ENCODE measurements at regions not wholly inside any gene's neighbourhood (a gene's known extent, or its start where the extent isn't known, plus 50 kb on each side); places are given as distances from the start of the nearest gene placed in this dataset.
"Not testable (repeated sequence)": the region's sequence is repeated elsewhere in the genome, so short reads cannot be mapped to it uniquely, and the experiment has no call there.

- no peak for DNase-seq (ENCODE audit: low read depth, low spot score)
These were observed 819.2 kb upstream of the EEF2KMT start for GRCh38 chr16:5916711-5917191.

- DNase-seq (ENCODE audit: low read depth, low spot score): no peak
These were observed 813.6 kb upstream of the EEF2KMT start for GRCh38 chr16:5911241-5911640.

GRCh38 chr16:5909556-5909955 lies 812.0 kb upstream of the EEF2KMT start:
- DNase-seq (ENCODE audit: low read depth, low spot score): not testable (repeated sequence)

GRCh38 chr16:5907544-5907943 lies 809.9 kb upstream of the EEF2KMT start:
- no peak for DNase-seq (ENCODE audit: low read depth, low spot score)

- DNase-seq (ENCODE audit: low read depth, low spot score): no peak
These were observed 808.8 kb upstream of the EEF2KMT start for GRCh38 chr16:5906351-5906750.

- DNase-seq (ENCODE audit: low read depth, low spot score): no peak
These were observed 808.3 kb upstream of the EEF2KMT start for GRCh38 chr16:5905935-5906334.

GRCh38 chr16:5903832-5904231 lies 806.2 kb upstream of the EEF2KMT start:
- no peak for DNase-seq (ENCODE audit: low read depth, low spot score)

- no peak for DNase-seq (ENCODE audit: low read depth, low spot score)
These were observed 805.6 kb upstream of the EEF2KMT start for GRCh38 chr16:5903153-5903552.

- no peak for DNase-seq (ENCODE audit: low read depth, low spot score)
These were observed 802.5 kb upstream of the EEF2KMT start for GRCh38 chr16:5900046-5900445.

- DNase-seq (ENCODE audit: low read depth, low spot score): no peak
These were observed 798.4 kb upstream of the EEF2KMT start for GRCh38 chr16:5895976-5896375.

GRCh38 chr16:5895137-5895536 lies 797.5 kb upstream of the EEF2KMT start:
- DNase-seq (ENCODE audit: low read depth, low spot score): no peak

- DNase-seq (ENCODE audit: low read depth, low spot score): no peak
These were observed 793.7 kb upstream of the EEF2KMT start for GRCh38 chr16:5891296-5891695.

- DNase-seq (ENCODE audit: low read depth, low spot score): no peak
These were observed 787.9 kb upstream of the EEF2KMT start for GRCh38 chr16:5885521-5885920.

- DNase-seq (ENCODE audit: low read depth, low spot score): no peak
These were observed 787.4 kb upstream of the EEF2KMT start for GRCh38 chr16:5884996-5885395.

- no peak for DNase-seq (ENCODE audit: low read depth, low spot score)
These were observed 786.7 kb upstream of the EEF2KMT start for GRCh38 chr16:5884339-5884738.

- DNase-seq (ENCODE audit: low read depth, low spot score): no peak
These were observed 784.6 kb upstream of the EEF2KMT start for GRCh38 chr16:5882087-5882640.

- DNase-seq (ENCODE audit: low read depth, low spot score): no peak
These were observed 777.8 kb upstream of the EEF2KMT start for GRCh38 chr16:5875416-5875815.

GRCh38 chr16:5874899-5875298 lies 777.3 kb upstream of the EEF2KMT start:
- no peak for DNase-seq (ENCODE audit: low read depth, low spot score)

- no peak for DNase-seq (ENCODE audit: low read depth, low spot score)
These were observed 775.6 kb upstream of the EEF2KMT start for GRCh38 chr16:5873221-5873620.

GRCh38 chr16:5870886-5871691 lies 773.5 kb upstream of the EEF2KMT start:
- no peak for DNase-seq (ENCODE audit: low read depth, low spot score)

GRCh38 chr16:5867250-5867649 lies 769.7 kb upstream of the EEF2KMT start:
- no peak for DNase-seq (ENCODE audit: low read depth, low spot score)

GRCh38 chr16:5865236-5865635 lies 767.6 kb upstream of the EEF2KMT start:
- DNase-seq (ENCODE audit: low read depth, low spot score): no peak

- DNase-seq (ENCODE audit: low read depth, low spot score): no peak
These were observed 765.5 kb upstream of the EEF2KMT start for GRCh38 chr16:5863071-5863606.

All from smooth muscle cell of the brain vasculature (primary cell).